ENCODE measurements at regions not wholly inside any gene's neighbourhood (a gene's known extent, or its start where the extent isn't known, plus 50 kb on each side); places are given as distances from the start of the nearest gene placed in this dataset.

DNA sequence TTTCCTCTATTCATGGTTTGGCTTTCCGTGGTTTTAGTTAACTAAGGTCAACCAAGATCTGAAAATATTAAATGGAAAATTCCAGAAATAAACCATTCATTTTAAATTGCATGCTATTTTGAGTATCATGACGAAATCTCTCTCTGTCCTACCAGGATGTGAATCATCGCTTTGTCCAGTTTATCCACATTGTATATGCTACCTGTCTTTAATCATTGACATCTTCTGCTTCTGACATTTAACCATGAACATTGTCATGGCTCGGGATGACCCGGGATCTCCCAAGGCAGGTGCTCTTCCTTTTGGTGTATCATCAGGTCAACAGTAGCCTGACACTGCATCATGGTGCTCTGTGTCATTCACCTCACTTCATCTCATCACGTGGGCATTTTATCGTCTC lies 125.5 kb upstream of the HNRNPU start:
- H3K9me3 ChIP-seq (ENCODE audit: control insufficient read depth in 1 of 2, low read length in 2 of 2): no peaks in the 10 kb centered on the region
- H3K27me3 ChIP-seq (ENCODE audit: control insufficient read depth in 1 of 2, insufficient read depth in 2 of 2, low read length in 2 of 2): no peaks in the 10 kb centered on the region
- no peak overlapping the region for H3K27ac ChIP-seq (ENCODE audit: low read depth, low read length)
- H3K9ac ChIP-seq (ENCODE audit: low read depth in 1 of 2, low read length in 2 of 2): no peak overlapping the region
- H3K36me3 ChIP-seq (ENCODE audit: control insufficient read depth in 1 of 2, insufficient read depth in 2 of 2, low read length in 2 of 2): no peaks in the 10 kb centered on the region
- H3K4me3 ChIP-seq (ENCODE audit: low read depth in 1 of 2, low read length in 2 of 2): no peak overlapping the region
- H3K4me1 ChIP-seq (ENCODE audit: control insufficient read depth in 1 of 2, insufficient read depth in 2 of 2, low read length in 2 of 2): no peaks in the 10 kb centered on the region

DNA sequence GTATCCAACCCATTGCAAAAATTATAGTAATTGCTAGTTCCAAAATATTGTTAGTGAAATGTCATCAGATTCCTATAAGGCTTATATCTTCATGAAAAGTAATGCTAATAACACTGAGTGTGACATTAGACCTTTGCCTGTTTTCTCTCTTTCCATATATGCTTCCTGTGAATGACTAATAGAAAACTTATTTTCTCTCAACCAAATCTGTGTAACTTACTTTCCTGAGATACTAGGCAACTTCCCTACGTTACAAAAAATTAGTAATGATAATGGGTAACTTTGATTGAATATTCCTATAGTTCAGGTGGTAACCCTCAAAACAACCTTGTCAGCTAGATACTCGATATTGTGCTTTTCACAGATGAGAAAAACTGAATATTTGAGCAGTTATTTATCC lies 124.2 kb upstream of the HNRNPU start:
- H3K27me3 ChIP-seq (ENCODE audit: control insufficient read depth in 1 of 2, insufficient read depth in 2 of 2, low read length in 2 of 2): no peaks in the 10 kb centered on the region
- no peaks in the 10 kb centered on the region for H3K9me3 ChIP-seq (ENCODE audit: control insufficient read depth in 1 of 2, low read length in 2 of 2)
- H3K4me3 ChIP-seq (ENCODE audit: low read depth in 1 of 2, low read length in 2 of 2): no peak overlapping the region
- H3K9ac ChIP-seq (ENCODE audit: low read depth in 1 of 2, low read length in 2 of 2): no peak overlapping the region
- H3K27ac ChIP-seq (ENCODE audit: low read depth, low read length): no peak overlapping the region
- H3K36me3 ChIP-seq (ENCODE audit: control insufficient read depth in 1 of 2, insufficient read depth in 2 of 2, low read length in 2 of 2): no peaks in the 10 kb centered on the region
- no peaks in the 10 kb centered on the region for H3K4me1 ChIP-seq (ENCODE audit: control insufficient read depth in 1 of 2, insufficient read depth in 2 of 2, low read length in 2 of 2)

DNA sequence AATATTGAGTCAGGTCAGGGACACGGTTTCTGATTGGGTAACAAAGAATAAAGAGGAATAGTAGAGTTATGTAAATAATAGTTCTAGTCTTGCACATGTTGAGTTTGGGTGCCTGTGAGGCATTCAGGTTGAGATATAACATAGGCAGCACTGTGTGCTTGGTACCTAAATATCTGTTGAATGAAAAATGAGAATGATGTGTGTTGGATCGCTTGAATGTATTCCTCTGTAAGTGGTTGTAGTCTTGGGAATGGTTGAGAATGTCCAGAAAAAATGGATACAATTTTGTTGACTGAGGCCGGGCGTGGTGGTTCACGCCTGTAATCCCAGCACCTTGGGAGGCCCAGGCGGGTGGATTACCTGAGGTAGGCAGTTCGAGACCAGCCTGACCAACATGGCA lies 116.3 kb upstream of the HNRNPU start:
- H3K9ac ChIP-seq (ENCODE audit: low read depth in 1 of 2, low read length in 2 of 2): no peak overlapping the region
- no peak overlapping the region for H3K27ac ChIP-seq (ENCODE audit: low read depth, low read length)
- H3K4me3 ChIP-seq (ENCODE audit: low read depth in 1 of 2, low read length in 2 of 2): no peak overlapping the region
- no peaks in the 10 kb centered on the region for H3K36me3 ChIP-seq (ENCODE audit: control insufficient read depth in 1 of 2, insufficient read depth in 2 of 2, low read length in 2 of 2)
- no peaks in the 10 kb centered on the region for H3K4me1 ChIP-seq (ENCODE audit: control insufficient read depth in 1 of 2, insufficient read depth in 2 of 2, low read length in 2 of 2)
- H3K9me3 ChIP-seq (ENCODE audit: control insufficient read depth in 1 of 2, low read length in 2 of 2): no peaks in the 10 kb centered on the region
- H3K27me3 ChIP-seq (ENCODE audit: control insufficient read depth in 1 of 2, insufficient read depth in 2 of 2, low read length in 2 of 2): no peaks in the 10 kb centered on the region

DNA sequence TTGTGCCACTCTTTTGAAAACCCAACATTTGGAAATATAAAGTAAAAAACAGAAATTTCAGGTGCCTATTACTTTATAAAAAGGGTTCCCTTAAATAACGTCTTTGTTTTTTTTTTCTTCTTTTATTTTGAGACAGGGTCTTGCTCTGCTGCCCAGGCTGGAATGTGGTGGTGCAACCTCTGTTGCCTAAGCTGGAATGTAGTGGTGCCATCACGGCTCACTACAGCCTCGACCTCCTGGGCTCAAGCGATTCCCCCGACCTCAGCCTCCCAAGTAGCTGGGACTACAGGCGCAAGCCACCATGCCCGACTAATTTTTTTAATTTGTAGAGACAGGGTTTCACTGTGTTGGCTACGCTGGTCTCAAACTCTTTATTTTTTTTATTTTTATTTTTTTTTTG lies 110.2 kb upstream of the HNRNPU start:
- no peak overlapping the region for H3K9ac ChIP-seq (ENCODE audit: low read depth in 1 of 2, low read length in 2 of 2)
- H3K4me1 ChIP-seq (ENCODE audit: control insufficient read depth in 1 of 2, insufficient read depth in 2 of 2, low read length in 2 of 2): no peaks in the 10 kb centered on the region
- H3K27me3 ChIP-seq (ENCODE audit: control insufficient read depth in 1 of 2, insufficient read depth in 2 of 2, low read length in 2 of 2): no peaks in the 10 kb centered on the region
- H3K27ac ChIP-seq (ENCODE audit: low read depth, low read length): no peak overlapping the region
- no peaks in the 10 kb centered on the region for H3K9me3 ChIP-seq (ENCODE audit: control insufficient read depth in 1 of 2, low read length in 2 of 2)
- H3K36me3 ChIP-seq (ENCODE audit: control insufficient read depth in 1 of 2, insufficient read depth in 2 of 2, low read length in 2 of 2): no peaks in the 10 kb centered on the region
- H3K4me3 ChIP-seq (ENCODE audit: low read depth in 1 of 2, low read length in 2 of 2): no peak overlapping the region

DNA sequence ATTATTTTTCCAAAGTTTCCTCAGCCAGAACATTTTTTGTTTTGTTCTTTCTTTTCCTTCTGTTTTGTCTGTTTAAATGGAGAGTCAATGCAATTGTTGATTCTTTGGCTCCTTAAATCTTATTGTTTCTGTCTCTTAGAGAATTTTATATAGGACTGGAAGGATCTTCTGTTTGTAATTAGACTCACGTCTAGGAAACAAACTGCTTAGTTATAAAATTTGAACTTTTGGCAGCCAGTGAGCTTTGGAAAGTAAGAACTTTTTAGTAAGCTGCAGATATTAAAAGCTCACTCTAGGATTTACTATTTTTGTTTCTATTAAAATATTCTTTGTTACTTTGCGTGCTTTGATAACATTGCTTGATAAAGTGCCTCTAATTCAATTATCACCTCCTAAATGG lies 109.8 kb upstream of the HNRNPU start:
- peaks cover 0 to 3% of the 10 kb centered on the region in 2 donors for H3K4me1 ChIP-seq (ENCODE audit: control insufficient read depth in 1 of 2, insufficient read depth in 2 of 2, low read length in 2 of 2)
- H3K36me3 ChIP-seq (ENCODE audit: control insufficient read depth in 1 of 2, insufficient read depth in 2 of 2, low read length in 2 of 2): no peaks in the 10 kb centered on the region
- no peak overlapping the region for H3K27ac ChIP-seq (ENCODE audit: low read depth, low read length)
- H3K4me3 ChIP-seq (ENCODE audit: low read depth in 1 of 2, low read length in 2 of 2): no peak overlapping the region
- no peaks in the 10 kb centered on the region for H3K27me3 ChIP-seq (ENCODE audit: control insufficient read depth in 1 of 2, insufficient read depth in 2 of 2, low read length in 2 of 2)
- no peak overlapping the region for H3K9ac ChIP-seq (ENCODE audit: low read depth in 1 of 2, low read length in 2 of 2)
- no peaks in the 10 kb centered on the region for H3K9me3 ChIP-seq (ENCODE audit: control insufficient read depth in 1 of 2, low read length in 2 of 2)

DNA sequence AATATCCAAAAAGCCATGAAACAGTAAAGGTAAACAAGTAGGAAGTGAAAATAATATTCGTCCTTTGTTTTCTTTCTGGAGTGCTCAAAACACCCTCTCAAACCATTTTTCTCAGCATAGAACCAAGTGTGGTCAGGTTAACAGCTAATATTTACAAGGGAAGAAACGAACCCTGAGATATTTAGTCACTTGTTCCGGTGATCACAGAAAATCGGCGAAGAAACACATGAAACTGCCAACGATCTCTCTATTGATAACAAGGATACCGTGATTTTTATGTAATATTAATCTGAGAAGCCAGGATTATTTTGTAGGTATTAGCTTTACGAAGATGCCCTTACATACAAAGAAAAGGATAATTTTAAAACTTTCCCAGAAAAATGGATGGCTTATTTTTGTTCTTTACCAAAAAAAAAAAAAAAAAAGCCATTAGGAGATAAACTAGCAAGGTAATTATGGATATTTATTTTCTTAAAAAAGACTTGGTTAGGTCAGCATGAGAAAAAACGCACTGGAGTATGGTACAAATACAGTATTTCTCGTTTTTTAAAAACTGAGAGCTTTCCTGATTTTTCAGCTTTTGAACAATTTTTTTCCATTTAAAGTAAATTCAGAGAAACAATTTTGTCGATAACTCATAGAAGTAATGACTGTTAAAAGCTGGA lies 107.3 kb upstream of the HNRNPU start:
- H3K4me3 ChIP-seq (ENCODE audit: low read depth in 1 of 2, low read length in 2 of 2): peak overlapping the region; percentile 87 to 88
- H3K27me3 ChIP-seq (ENCODE audit: control insufficient read depth in 1 of 2, insufficient read depth in 2 of 2, low read length in 2 of 2): no peaks in the 10 kb centered on the region
- no peaks in the 10 kb centered on the region for H3K9me3 ChIP-seq (ENCODE audit: control insufficient read depth in 1 of 2, low read length in 2 of 2)
- peak overlapping the region; percentile 99 for H3K27ac ChIP-seq (ENCODE audit: low read depth, low read length)
- peaks cover 0 to 10% of the 10 kb centered on the region in 2 donors for H3K4me1 ChIP-seq (ENCODE audit: control insufficient read depth in 1 of 2, insufficient read depth in 2 of 2, low read length in 2 of 2)
- H3K36me3 ChIP-seq (ENCODE audit: control insufficient read depth in 1 of 2, insufficient read depth in 2 of 2, low read length in 2 of 2): no peaks in the 10 kb centered on the region
- peak overlapping the region; percentile 93 to 94 for H3K9ac ChIP-seq (ENCODE audit: low read depth in 1 of 2, low read length in 2 of 2)

DNA sequence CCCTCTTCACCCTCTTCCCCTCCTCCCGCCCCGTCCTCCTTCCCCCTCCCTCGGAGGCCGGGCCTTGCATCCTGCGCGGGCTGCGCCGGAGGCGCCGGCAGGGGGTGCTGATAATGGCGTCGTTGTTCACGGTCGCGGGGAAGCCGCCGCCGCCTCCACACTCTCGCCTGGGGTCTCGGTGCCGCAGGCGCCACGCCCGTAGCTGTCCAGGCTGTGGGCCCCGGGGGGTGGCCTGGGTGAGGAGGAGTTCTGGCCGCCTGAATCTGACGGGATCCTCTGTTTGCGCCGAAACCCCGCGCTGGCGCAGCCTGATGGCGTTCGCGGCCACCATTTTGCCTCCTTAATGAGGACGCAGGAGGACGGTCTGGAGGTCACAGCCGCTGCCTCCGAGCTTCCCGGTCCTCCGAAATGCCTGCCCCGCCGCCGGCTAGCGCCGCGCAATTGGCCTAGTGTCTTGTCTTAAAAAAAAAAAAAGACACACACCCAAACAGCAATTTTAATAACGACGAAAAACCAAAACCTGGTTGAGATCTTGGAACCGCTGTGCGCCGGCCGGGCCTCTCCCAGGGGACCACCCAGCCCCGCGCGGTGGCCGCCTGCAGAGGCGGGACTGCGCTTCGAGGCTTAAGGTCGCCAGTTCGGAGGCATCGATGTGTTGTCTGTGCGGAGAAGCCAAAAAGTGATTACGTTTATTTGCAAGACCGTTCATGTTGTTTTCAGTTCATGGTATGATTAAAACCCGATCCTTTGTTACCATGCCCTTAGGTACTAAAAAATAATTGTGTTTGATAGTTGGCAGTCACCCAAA lies 106.6 kb upstream of the HNRNPU start:
- no peaks in the 10 kb centered on the region for H3K9me3 ChIP-seq (ENCODE audit: control insufficient read depth in 1 of 2, low read length in 2 of 2)
- H3K36me3 ChIP-seq (ENCODE audit: control insufficient read depth in 1 of 2, insufficient read depth in 2 of 2, low read length in 2 of 2): no peaks in the 10 kb centered on the region
- no peaks in the 10 kb centered on the region for H3K27me3 ChIP-seq (ENCODE audit: control insufficient read depth in 1 of 2, insufficient read depth in 2 of 2, low read length in 2 of 2)
- peak overlapping the region; percentile 93 to 94 for H3K9ac ChIP-seq (ENCODE audit: low read depth in 1 of 2, low read length in 2 of 2)
- H3K27ac ChIP-seq (ENCODE audit: low read depth, low read length): peak overlapping the region; percentile 99
- peak overlapping the region; percentile 87 to 88 for H3K4me3 ChIP-seq (ENCODE audit: low read depth in 1 of 2, low read length in 2 of 2)
- H3K4me1 ChIP-seq (ENCODE audit: control insufficient read depth in 1 of 2, insufficient read depth in 2 of 2, low read length in 2 of 2): peaks cover 0 to 10% of the 10 kb centered on the region in 2 donors

DNA sequence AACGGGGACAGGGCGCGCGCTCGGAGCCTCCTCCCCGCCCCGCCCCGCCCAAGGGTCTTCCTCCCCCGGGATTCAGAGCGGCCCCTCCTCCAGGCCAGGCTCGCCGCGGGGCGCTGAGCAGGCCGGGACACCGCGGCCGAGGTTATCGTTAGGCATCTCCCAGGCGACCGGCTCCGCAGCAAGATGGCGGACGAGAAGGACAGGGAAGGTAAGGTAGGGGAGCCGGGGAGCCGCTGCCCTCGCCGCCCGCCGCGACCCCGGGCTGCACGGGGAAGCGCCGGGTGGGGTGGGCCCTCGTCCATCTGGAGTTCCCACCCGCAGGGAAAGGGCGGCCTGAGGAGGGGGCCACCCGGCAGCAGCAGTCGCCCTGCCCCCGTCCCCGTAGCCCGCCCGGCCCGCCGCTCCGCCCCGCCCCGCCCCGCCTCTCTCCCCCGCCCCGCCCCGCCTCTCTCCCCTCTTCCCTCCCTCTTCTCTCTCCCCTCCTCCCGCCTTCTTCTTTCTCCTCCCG lies 105.9 kb upstream of the HNRNPU start:
- Histone ChIP-seq H3K9me3 (ENCODE audit: control insufficient read depth in 1 of 2, low read length in 2 of 2) (no peaks in the 10 kb centered on the region), H3K4me1 (ENCODE audit: control insufficient read depth in 1 of 2, insufficient read depth in 2 of 2, low read length in 2 of 2) (peaks cover 3 to 14% of the 10 kb centered on the region in 2 donors), H3K4me3 (ENCODE audit: low read depth in 1 of 2, low read length in 2 of 2) (peak overlapping the region; percentile 76 to 87), H3K27ac (ENCODE audit: low read depth, low read length) (peak overlapping the region; percentile 99), H3K27me3 (ENCODE audit: control insufficient read depth in 1 of 2, insufficient read depth in 2 of 2, low read length in 2 of 2) (no peaks in the 10 kb centered on the region), H3K36me3 (ENCODE audit: control insufficient read depth in 1 of 2, insufficient read depth in 2 of 2, low read length in 2 of 2) (no peaks in the 10 kb centered on the region), H3K9ac (ENCODE audit: low read depth in 1 of 2, low read length in 2 of 2) (peak overlapping the region; percentile 82 to 93)

DNA sequence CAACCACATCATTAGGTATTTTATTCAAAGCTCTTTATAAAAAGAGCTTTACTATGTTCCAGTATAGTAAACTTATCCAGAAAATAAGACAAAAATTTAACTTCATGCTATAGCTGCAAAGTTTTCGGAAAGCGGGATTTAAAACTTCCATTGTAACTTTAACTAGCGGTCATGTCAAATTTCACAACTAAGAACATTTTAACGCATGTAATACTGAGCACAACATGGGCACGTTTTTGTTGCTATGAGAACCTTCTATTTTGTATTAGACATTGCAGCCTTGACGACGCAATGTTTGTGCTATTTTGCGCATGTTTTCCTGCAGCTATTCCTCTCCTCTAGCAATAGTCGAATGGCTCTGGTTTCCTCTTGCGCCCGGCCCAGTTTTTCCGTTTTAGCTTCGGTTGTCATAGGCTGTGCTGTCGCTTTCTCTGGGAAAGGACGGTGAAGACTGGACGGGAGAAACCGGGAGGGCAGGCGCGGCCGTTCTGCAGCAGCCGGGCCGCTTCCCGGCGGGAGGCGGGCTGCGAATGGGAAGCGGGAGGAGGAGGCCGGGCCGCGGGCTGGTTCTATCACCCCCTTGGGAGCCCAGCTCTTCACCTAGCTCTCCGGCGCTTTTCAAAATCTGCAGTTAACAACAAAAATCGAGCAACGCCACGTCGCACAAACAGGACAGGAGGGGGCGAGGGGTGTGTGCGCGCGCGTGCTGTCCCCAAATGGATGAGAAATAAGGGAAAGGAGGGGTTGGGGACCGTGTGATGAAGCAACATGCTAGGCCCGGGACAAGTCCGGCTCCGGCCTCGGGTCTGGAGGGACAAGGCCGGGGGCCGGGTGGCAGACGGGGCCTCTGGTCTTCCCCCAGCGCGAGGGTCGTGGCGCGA lies 105.3 kb upstream of the HNRNPU start:
- H3K27me3 ChIP-seq (ENCODE audit: control insufficient read depth in 1 of 2, insufficient read depth in 2 of 2, low read length in 2 of 2): no peaks in the 10 kb centered on the region
- no peaks in the 10 kb centered on the region for H3K36me3 ChIP-seq (ENCODE audit: control insufficient read depth in 1 of 2, insufficient read depth in 2 of 2, low read length in 2 of 2)
- peak overlapping the region; percentile 82 to 93 for H3K9ac ChIP-seq (ENCODE audit: low read depth in 1 of 2, low read length in 2 of 2)
- peak overlapping the region; percentile 76 to 79 for H3K4me3 ChIP-seq (ENCODE audit: low read depth in 1 of 2, low read length in 2 of 2)
- H3K9me3 ChIP-seq (ENCODE audit: control insufficient read depth in 1 of 2, low read length in 2 of 2): no peaks in the 10 kb centered on the region
- peak overlapping the region; percentile 98 for H3K27ac ChIP-seq (ENCODE audit: low read depth, low read length)
- H3K4me1 ChIP-seq (ENCODE audit: control insufficient read depth in 1 of 2, insufficient read depth in 2 of 2, low read length in 2 of 2): peaks cover 10 to 20% of the 10 kb centered on the region in 2 donors
